Trophoblast cell (in vitro differentiated cells and primary cell): ENCODE measurements at regions not wholly inside any gene's neighbourhood (a gene's known extent, or its start where the extent isn't known, plus 50 kb on each side); places are given as distances from the start of the nearest gene placed in this dataset.

Experiments used
- DNase-seq, 2 donors: peaks; one replicate each; pipeline ENCODE4 v3.0.0-alpha.2; 2016
- H2AFZ ChIP-seq: 2 replicates; pipeline ENCODE4 v1.6.1; 2013; ENCODE audit warnings: low read length, moderate library complexity, mild to moderate bottlenecking; ENCODE audit not compliant: insufficient read depth, poor library complexity
- H2AK5ac ChIP-seq: 2 replicates; pipeline ENCODE4 v1.6.1; 2013; ENCODE audit warnings: mild to moderate bottlenecking, low read length
- H2BK120ac ChIP-seq: 2 replicates; pipeline ENCODE4 v1.6.1; 2013; ENCODE audit warnings: low read length, mild to moderate bottlenecking, moderate library complexity; ENCODE audit not compliant: insufficient read depth, poor library complexity
- H2BK12ac ChIP-seq: 2 replicates; pipeline ENCODE4 v1.6.1; 2013; ENCODE audit warnings: mild to moderate bottlenecking, low read length, moderate library complexity
- H2BK5ac ChIP-seq: 2 replicates; pipeline ENCODE4 v1.6.1; 2013; ENCODE audit warnings: low read length, low read depth, moderate library complexity, mild to moderate bottlenecking; ENCODE audit not compliant: poor library complexity
- H3K14ac ChIP-seq: 2 replicates; pipeline ENCODE4 v1.6.1; 2013; ENCODE audit warnings: mild to moderate bottlenecking, low read length
- H3K18ac ChIP-seq: 2 replicates; pipeline ENCODE4 v1.6.1; 2013; ENCODE audit warnings: mild to moderate bottlenecking, low read length
- H3K23ac ChIP-seq: 2 replicates; pipeline ENCODE4 v1.6.1; 2013; ENCODE audit warnings: low read length
- H3K27ac ChIP-seq: 2 replicates; pipeline ENCODE4 v1.5.1; 2013; ENCODE audit warnings: low read depth, mild to moderate bottlenecking, inconsistent platforms, low read length, moderate library complexity
- H3K27me3 ChIP-seq: 2 replicates; pipeline ENCODE4 v1.6.1; 2013; ENCODE audit warnings: inconsistent platforms, mild to moderate bottlenecking, low read length, moderate library complexity; ENCODE audit not compliant: insufficient read depth
- H3K36me3 ChIP-seq, 2 experiments: 1 replicate in 1 of 2; 2 replicates in 1 of 2; pipeline ENCODE4 v1.6.1; 2013; ENCODE audit warnings: low read length in 2 of 2, mild to moderate bottlenecking in 2 of 2, moderate library complexity in 1 of 2; ENCODE audit not compliant: insufficient read depth in 2 of 2, control insufficient read depth in 1 of 2
- H3K4ac ChIP-seq: 2 replicates; pipeline ENCODE4 v1.6.1; 2013; ENCODE audit warnings: low read depth, mild to moderate bottlenecking, low read length, moderate library complexity
- H3K4me1 ChIP-seq, 2 experiments: 1 replicate in 1 of 2; 2 replicates in 1 of 2; pipeline ENCODE4 v1.6.1; 2013; ENCODE audit warnings: low read length in 2 of 2, mild to moderate bottlenecking in 2 of 2, moderate library complexity in 1 of 2; ENCODE audit not compliant: insufficient read depth in 2 of 2, control insufficient read depth in 1 of 2
- H3K4me2 ChIP-seq: 2 replicates; pipeline ENCODE4 v1.6.1; 2013; ENCODE audit warnings: inconsistent platforms, mild to moderate bottlenecking, low read length, moderate library complexity
- H3K4me3 ChIP-seq: 2 replicates; pipeline ENCODE4 v1.5.1; 2013; ENCODE audit warnings: mild to moderate bottlenecking, low read depth, low read length, inconsistent platforms
- H3K79me1 ChIP-seq: one replicate; pipeline ENCODE4 v1.6.1; 2013; ENCODE audit warnings: low read length
- H3K79me2 ChIP-seq: 2 replicates; pipeline ENCODE4 v1.6.1; 2013; ENCODE audit warnings: low read length, mild to moderate bottlenecking; ENCODE audit not compliant: control insufficient read depth, insufficient read depth, poor library complexity
- H3K9ac ChIP-seq: 2 replicates; pipeline ENCODE4 v1.6.1; 2013; ENCODE audit warnings: mild to moderate bottlenecking, low read length
- H3K9me3 ChIP-seq: 2 replicates; pipeline ENCODE4 v1.6.1; 2013; ENCODE audit warnings: low read depth, mild to moderate bottlenecking, control low read depth, inconsistent platforms, low read length; ENCODE audit not compliant: insufficient read depth
- H4K12ac ChIP-seq: 2 replicates; pipeline ENCODE4 v1.6.1; 2013; ENCODE audit warnings: low read depth, mild to moderate bottlenecking, low read length, moderate library complexity
- H4K8ac ChIP-seq: 2 replicates; pipeline ENCODE4 v1.6.1; 2013; ENCODE audit warnings: low read depth, mild to moderate bottlenecking, low read length, moderate library complexity
- H4K91ac ChIP-seq: one replicate; pipeline ENCODE4 v1.6.1; 2013; ENCODE audit warnings: low read depth, mild to moderate bottlenecking, low read length, moderate library complexity
- WGBS: extraction: QIAGEN DNeasy Blood & Tissue Kit; methylation state at CpG from one replicate; pipeline ENCODE4 v1.1.7; 2013; ENCODE audit warnings: missing lambda C conversion rate; ENCODE audit not compliant: insufficient read length, insufficient coverage; ENCODE audit errors: extremely low coverage; 5-methylcytosine and 5-hydroxymethylcytosine counted together

DNA sequence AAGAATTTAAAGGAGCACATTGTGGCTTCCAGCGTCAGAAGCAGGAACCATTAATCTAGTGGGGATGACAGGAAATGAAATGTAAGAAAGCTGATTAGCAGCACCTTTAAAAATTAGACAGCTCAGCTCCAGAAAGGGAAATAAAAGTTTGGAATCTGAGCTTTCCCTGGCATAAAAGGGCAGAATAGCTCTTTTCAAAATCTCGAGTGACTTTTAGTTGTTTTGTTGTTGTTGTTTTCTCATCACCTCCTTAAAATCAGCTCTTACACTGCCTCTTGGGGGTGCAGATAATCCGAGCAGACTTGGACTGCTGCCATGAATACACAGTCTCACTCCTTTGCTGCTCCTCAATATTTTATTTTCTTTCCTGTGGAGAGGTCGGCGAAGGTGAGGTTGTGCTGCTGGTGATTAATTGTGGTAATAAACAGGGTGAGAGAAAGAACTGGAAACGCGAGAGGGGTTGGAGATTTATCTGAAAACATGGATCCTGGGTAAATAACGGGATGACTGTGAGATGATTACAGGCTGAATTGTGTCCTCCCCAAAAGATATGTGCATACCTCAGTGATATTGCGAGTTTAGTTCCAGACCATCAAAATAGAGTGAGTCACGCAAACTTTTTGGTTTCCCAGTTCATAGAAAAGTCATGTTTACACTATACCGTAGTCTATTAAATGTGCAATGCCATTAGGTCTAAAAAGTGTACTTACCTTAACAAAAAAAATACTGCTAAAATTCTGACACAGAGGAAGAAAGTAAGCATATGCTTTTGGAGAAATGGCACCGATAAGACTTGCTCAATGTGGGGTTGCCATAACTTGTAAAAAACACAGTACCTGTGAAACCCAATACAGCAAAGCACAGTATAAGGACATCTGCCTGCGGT, 787.7 kb downstream of the UQCRFS1 start:
- H3K18ac ChIP-seq = no peak overlapping the region
- H2BK120ac ChIP-seq = no peak overlapping the region
- no peak overlapping the region for H3K27ac ChIP-seq
- no peaks in the 10 kb centered on the region for H3K9me3 ChIP-seq
- no peak overlapping the region for H4K12ac ChIP-seq
- no peak overlapping the region for H3K4me2 ChIP-seq
- no peak overlapping the region for H2AK5ac ChIP-seq
- no peak overlapping the region for H3K23ac ChIP-seq
- H3K79me2 ChIP-seq = no peaks in the 10 kb centered on the region
- no peak overlapping the region for H4K91ac ChIP-seq
- DNase-seq = no peak
- H2BK5ac ChIP-seq = no peak overlapping the region
- WGBS = no CpG with 5 or more reads among the region's 13 CpGs
- H3K36me3 ChIP-seq = no peaks in the 10 kb centered on the region
- no peak overlapping the region for H3K4me3 ChIP-seq
- H3K27me3 ChIP-seq = no peaks in the 10 kb centered on the region
- H3K9ac ChIP-seq = no peak overlapping the region
- H3K4ac ChIP-seq = no peak overlapping the region
- H2AFZ ChIP-seq = no peak overlapping the region
- no peak overlapping the region for H2BK12ac ChIP-seq
- H3K79me1 ChIP-seq = no peaks in the 10 kb centered on the region
- peaks cover 0 to 7% of the 10 kb centered on the region in 2 experiments for H3K4me1 ChIP-seq
- H4K8ac ChIP-seq = no peak overlapping the region
- H3K14ac ChIP-seq = no peak overlapping the region

DNA sequence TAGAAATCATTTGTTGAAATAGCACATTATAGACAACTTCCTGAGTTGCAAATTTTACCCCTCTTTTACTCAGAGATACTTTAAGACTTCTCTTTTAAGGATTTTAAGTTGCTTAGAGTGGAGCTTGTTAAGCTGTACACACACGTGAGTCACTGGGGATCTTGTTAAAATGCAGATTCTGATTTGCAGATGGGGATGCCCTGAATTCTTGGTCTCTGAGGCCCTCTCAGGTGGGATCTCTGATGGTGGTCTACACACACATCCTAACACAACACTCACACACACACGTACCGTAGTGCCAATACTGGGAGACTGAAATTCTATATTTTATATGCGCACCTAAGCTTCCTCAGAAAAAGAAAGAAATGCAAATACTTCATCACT, 788.3 kb downstream of the UQCRFS1 start:
- Histone ChIP-seq H2BK120ac (no peak overlapping the region), H3K9me3 (no peaks in the 10 kb centered on the region), H3K27ac (no peak overlapping the region), H2BK12ac (no peak overlapping the region), H2AK5ac (no peak overlapping the region), H3K14ac (no peak overlapping the region), H4K91ac (no peak overlapping the region), H3K18ac (no peak overlapping the region), H3K4ac (no peak overlapping the region), H4K12ac (no peak overlapping the region), H4K8ac (no peak overlapping the region), H3K4me3 (no peak overlapping the region), H3K36me3 (no peaks in the 10 kb centered on the region), H3K4me1 (peaks cover 0 to 7% of the 10 kb centered on the region in 2 experiments), H3K79me1 (no peaks in the 10 kb centered on the region), H3K4me2 (no peak overlapping the region), H2BK5ac (no peak overlapping the region), H3K27me3 (no peaks in the 10 kb centered on the region), H3K79me2 (no peaks in the 10 kb centered on the region), H2AFZ (no peak overlapping the region), H3K23ac (no peak overlapping the region), H3K9ac (no peak overlapping the region)
- WGBS = no CpG with 5 or more reads among the region's 4 CpGs
- DNase-seq = no peak

DNA sequence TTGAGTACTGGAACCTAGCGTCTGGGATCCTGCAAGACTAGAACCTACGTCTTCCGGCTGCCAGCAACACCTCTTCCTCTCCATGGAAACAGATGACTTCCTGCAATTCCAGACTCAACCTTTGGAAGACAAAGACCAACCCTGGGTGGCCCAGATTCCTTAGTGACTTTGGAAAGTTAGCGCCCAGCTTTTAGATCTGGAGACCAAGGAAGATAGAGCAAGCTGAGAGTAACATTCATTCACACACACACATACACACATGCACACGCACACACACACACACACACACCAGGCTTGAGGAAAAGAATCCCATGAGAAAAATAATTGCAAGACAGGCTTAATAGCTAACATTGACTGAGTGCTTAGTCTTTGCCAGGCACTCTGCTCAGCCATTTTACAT, 788.9 kb downstream of the UQCRFS1 start:
- no peak for DNase-seq
- no peak overlapping the region for H3K23ac ChIP-seq
- H3K27me3 ChIP-seq = no peaks in the 10 kb centered on the region
- H4K12ac ChIP-seq = no peak overlapping the region
- H2BK12ac ChIP-seq = no peak overlapping the region
- H3K14ac ChIP-seq = no peak overlapping the region
- H3K4me3 ChIP-seq = no peak overlapping the region
- no peak overlapping the region for H3K4ac ChIP-seq
- no peak overlapping the region for H3K18ac ChIP-seq
- no peak overlapping the region for H3K9ac ChIP-seq
- no peak overlapping the region for H4K91ac ChIP-seq
- no peak overlapping the region for H2AK5ac ChIP-seq
- no peak overlapping the region for H3K27ac ChIP-seq
- no peak overlapping the region for H2BK5ac ChIP-seq
- peaks cover 0 to 7% of the 10 kb centered on the region in 2 experiments for H3K4me1 ChIP-seq
- no peak overlapping the region for H2AFZ ChIP-seq
- no peaks in the 10 kb centered on the region for H3K79me2 ChIP-seq
- no peak overlapping the region for H4K8ac ChIP-seq
- no peaks in the 10 kb centered on the region for H3K79me1 ChIP-seq
- H3K4me2 ChIP-seq = no peak overlapping the region
- no CpG with 5 or more reads among the region's 5 CpGs for WGBS
- no peaks in the 10 kb centered on the region for H3K36me3 ChIP-seq
- H2BK120ac ChIP-seq = no peak overlapping the region
- no peaks in the 10 kb centered on the region for H3K9me3 ChIP-seq

DNA sequence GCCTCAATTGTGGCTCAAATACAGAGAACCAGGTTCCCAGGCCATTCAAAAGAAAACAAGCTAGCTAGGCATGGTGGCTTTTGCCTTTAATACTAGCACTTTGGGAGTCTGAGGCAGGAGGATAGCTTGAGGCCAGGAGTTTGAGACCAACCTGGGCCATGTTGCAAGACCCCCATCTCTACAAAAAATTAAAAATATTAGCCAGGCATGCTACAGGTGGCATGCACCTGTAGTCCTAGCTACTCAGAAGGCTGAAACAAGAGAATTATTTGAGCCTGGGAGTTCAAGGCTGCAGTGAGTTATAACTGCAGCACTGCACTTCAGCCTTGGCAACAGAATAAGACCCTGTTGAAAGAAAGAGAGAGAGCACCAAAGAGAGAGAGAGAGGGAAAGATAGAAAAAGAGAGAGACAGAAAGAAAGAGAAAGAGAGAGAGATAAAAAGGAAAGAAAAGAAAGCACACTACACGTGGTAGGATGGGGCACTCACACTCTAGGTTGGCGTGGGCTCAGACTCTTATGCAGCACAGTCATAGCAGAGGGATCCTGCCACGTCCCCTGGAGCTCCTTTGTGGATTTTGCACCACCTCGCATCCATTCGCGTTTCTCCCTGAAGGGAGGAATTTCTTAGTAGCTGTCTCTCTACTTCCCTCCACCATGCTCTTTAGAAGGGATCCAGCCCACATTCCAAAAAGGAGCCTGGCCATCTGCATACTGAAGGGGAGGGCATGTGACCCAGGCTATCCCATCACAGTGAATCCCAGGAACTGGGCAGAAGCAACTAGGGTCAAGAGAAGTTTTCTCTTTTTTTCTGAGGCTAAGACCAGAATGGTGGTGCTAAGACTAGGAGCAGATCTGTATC, 789.9 kb downstream of the UQCRFS1 start:
- H2BK12ac ChIP-seq = no peak overlapping the region
- no peak overlapping the region for H3K14ac ChIP-seq
- DNase-seq = no peak
- H3K4me3 ChIP-seq = no peak overlapping the region
- H3K9ac ChIP-seq = no peak overlapping the region
- no peaks in the 10 kb centered on the region for H3K27me3 ChIP-seq
- no peaks in the 10 kb centered on the region for H3K9me3 ChIP-seq
- no peak overlapping the region for H3K4me2 ChIP-seq
- H4K12ac ChIP-seq = no peak overlapping the region
- no peak overlapping the region for H3K4ac ChIP-seq
- H4K91ac ChIP-seq = no peak overlapping the region
- WGBS = no CpG with 5 or more reads among the region's 6 CpGs
- H3K4me1 ChIP-seq = peaks cover 0 to 7% of the 10 kb centered on the region in 2 experiments
- H3K79me1 ChIP-seq = no peaks in the 10 kb centered on the region
- H4K8ac ChIP-seq = no peak overlapping the region
- H2BK5ac ChIP-seq = no peak overlapping the region
- no peak overlapping the region for H3K27ac ChIP-seq
- H3K23ac ChIP-seq = no peak overlapping the region
- H2AK5ac ChIP-seq = no peak overlapping the region
- H3K36me3 ChIP-seq = no peaks in the 10 kb centered on the region
- no peak overlapping the region for H3K18ac ChIP-seq
- no peak overlapping the region for H2BK120ac ChIP-seq
- no peaks in the 10 kb centered on the region for H3K79me2 ChIP-seq
- no peak overlapping the region for H2AFZ ChIP-seq
